ENCODE measurements at regions not wholly inside any gene's neighbourhood (a gene's known extent, or its start where the extent isn't known, plus 50 kb on each side); places are given as distances from the start of the nearest gene placed in this dataset.

- no peak for TF ChIP-seq CTCF (IDR thresholded peaks at IDR 0.05)
- no peak for TF ChIP-seq POLR2AphosphoS5 (IDR thresholded peaks at IDR 0.05)
- no peak for TF ChIP-seq POLR2A (IDR thresholded peaks at IDR 0.05; ENCODE audit: low read depth)
Observed at GRCh38 chr7:68911754-68912153, 686.5 kb upstream of the AUTS2 start.

Measured in esophagus muscularis mucosa (tissue), 3 donors.